Ammon's horn (tissue), 1 donor: ENCODE measurements at regions not wholly inside any gene's neighbourhood (a gene's known extent, or its start where the extent isn't known, plus 50 kb on each side); places are given as distances from the start of the nearest gene placed in this dataset.

ENCODE experiments used
- DNase-seq: peaks from one replicate; pipeline ENCODE4 v3.0.0-alpha.2; 2016; ENCODE audit warnings: low spot score

DNA sequence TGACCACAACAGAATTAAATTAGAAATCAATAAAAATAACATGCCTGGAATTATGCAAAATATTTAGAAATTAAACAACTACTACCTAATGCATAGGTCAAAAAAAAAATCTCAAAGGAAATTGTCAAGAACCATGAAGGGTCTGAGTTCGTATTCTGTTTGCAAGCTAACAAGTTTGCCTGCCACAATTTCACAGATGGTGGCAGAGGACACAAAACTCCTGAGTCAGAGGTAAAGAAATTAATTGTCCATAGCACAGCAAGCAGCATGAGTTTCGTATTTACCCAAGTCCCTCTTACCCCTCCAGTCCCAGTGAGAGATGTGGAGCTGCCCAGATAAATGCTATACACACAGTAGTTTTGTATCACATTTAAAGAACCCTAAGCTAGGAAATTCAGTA lies 675.9 kb downstream of the UQCRFS1 start:
- no peak for DNase-seq

DNA sequence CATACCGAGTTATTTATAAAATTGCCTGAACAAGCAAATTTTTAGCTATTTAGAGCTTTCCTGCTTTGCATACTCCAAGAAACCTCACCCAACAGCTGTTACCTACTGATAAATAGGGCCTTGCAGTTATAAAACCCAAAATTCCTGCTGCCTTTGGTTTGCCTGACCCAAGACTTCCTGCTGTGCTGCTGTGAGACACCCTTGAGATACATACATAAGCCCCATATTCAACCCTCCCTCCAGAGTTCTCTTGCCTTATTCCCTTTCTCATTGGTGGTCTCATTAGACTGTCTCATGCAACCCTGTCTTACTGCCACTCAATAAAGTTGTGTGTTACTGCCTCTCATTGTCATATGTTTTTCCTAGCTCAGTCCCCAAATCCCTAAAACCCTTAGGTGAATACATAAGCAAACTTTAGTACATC lies 677.6 kb downstream of the UQCRFS1 start:
- no peak for DNase-seq

DNA sequence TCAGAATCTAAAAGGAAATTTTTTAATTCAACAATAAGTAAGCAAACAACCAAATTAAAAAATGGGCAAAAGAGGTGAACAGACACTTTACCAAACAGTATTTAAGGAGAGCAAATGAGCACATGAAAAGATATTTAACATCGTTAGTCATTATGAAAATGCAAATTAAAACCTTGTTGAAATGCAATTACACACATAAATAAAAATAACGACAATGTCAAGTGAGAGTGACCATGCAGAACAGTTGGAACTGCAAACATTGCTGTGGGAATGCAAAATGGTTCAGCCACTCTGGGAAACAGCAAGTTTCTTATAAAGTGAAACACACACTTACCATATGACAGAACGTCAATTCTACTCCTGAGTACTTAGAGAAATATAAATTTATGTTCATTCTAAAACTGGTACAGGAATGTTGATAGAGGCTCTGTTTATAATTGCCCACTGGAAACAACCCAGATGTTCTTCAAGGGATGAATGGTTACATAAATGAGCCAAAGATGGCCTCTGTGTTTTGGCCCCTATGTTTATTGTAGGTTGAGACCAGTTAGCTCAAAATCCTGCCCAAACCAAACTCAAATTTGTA lies 678.1 kb downstream of the UQCRFS1 start:
- DNase-seq, result no peak

DNA sequence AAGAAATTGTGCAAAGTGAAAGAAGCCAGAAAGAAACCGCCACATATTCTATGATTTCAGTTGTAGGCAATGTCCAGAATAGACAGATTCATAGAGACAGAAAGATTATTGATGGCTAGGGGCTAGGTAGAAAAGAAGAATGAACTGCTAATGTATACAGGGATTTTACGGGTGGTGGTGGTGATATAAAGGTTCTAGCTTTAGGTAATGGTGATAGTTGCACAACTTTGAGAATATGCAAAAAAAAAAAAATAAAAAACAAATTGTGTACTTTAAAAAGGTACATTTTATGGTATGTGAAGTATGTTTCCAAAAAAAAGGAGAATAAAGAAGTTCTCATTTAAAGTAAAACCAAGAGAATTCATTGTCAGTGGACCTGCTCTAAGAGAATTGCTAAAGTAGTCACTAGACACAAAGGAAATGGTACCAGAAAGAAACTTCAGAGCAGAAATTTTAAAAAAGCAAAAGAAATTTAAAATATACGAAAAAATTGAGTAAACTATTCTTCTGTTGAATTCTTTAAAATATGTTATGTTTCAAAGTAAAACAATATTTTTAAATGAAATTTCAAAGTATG lies 680.1 kb downstream of the UQCRFS1 start:
- DNase-seq, result no peak

DNA sequence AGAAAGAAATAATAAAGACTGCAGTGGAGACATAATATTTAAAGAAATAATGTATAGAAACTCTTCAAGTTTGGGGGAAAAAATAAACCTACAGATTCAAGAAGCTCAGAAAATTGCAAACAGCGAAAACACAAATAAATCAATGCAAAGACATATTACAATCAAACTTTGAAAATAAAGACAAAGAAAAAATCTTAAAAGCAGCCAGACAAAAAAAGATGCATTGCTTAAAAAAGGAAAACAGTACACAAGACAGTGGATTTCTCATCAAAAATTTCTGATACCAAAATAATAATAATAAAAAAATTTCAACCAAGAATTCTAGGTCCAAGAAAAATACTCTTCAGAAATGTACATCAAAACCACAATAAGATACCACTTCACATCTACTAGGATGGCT lies 681.0 kb downstream of the UQCRFS1 start:
- no peak for DNase-seq

DNA sequence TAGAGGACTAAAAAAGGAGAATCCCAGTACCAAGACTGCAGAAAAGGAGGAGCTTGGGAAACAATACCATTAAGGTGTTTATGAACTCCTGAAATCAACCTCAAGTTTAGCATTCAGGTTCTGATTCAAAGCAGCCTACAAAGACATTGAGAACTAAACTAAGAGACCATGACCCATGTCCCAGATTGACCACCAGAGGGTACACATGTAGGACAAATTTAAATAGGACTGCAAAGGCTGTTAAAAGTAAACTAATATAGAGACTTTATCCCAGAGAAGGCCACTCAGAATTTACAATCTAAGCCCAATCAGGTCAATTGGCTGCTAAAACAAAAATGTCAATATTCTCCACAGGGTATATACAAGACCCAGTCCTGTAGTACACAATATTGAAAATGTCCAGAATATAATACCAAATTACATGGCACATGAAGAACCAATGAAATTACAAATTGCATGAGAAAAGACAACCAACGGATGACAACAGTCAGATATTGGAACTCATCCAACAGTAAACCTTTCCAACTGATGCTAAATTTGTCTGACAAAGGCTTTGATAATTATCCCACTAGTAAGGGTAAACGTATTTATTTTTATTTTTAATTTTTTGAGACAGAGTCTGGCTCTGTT lies 682.4 kb downstream of the UQCRFS1 start:
- no peak for DNase-seq

DNA sequence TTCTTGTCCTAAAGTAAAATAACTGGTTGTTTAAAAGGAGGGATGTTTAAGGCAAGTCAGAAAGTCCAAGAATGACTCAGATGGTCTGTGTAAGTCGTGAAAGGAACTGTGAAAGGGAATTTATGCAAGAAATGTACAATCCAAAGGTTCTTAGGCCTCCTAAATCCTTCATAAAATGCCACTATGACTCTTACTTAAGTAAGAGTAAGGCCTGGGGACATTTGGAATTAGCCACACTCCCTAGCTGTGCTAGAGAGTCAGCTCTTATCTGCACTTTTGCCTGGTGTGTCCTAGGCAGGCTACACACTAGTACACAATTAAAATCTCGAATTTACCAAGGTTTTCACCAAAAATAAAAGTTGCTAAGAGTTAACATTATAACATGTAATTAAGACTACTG lies 686.9 kb downstream of the UQCRFS1 start:
- no peak for DNase-seq

DNA sequence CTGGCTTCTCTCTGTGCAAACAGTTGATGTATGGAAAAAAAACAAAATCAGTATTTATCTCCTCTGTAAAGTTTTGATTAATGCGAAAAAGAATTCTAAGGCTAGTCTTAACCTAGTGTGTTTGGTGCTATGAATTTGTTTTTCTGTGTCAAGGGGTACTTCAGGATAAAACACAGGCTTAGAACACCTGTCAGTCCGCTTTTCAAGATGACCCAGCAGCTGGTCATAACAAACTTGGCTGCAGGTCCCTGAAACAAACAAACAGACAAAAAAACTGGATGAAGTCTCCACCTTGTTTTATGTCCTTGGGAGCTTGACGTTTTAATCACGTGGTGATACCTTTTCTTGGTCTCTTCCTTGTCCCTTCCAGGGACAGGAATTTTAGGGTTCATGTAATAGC lies 689.3 kb downstream of the UQCRFS1 start:
- no peak for DNase-seq

DNA sequence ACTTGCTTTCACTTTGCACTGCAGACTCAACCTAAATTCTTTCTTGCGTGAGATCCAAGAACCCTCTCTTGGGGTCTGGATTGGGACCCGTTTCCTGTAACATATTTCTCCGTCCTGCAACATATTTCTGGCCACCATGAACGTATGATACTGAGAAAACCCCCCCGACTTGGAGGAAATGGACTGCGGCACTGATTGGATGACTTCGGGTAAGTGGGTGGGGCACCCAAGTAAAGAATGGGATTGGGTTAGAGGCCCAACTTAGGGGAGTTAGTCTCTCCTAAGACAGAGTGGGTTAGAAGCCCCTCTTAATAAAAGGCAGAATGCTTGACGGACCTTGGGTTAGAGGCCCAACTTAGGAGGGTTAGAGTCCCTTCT lies 690.4 kb downstream of the UQCRFS1 start:
- DNase-seq, result no peak

DNA sequence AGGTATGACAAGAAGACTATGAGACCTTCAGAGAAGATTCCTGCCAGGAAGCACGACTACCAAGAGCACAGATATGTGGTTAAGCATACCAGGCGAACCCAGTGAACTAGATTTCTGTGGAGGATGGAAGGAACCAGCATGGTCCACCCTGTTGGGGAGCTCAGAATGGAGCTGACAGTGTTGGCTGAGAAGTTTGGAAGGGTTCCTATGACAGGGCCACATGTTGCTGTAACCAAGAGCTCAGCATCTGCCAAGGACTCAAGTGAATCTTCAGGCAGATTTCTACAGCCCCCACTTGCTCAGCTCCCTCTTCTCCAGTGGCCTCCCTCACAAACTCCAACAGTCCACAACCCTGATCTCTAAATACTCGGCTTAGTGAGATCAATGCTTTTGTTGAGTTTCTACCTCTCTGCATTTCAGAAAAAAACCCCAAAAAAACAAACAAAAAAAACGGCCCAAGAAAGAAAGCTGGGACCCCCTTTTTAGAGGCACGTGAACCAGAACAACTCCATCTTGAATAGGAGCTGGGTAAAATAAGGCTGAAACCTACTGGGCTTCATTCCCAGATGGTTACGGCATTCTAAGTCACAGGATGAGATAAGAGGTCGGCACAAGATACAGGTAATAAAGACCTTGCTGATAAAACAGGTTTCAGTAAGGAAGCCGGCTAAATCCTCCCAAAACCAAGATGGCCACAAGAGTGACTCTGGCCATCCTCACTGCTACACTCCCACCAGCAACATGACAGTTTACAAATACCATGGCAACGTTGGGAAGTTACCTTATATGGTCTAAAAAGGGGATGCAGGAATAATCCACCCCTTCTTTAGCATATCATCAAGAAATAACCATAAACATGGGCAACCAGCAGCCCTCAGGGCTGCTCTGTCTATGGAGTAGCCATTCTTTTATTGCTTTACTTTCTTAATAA lies 691.1 kb downstream of the UQCRFS1 start:
- DNase-seq, result no peak

DNA sequence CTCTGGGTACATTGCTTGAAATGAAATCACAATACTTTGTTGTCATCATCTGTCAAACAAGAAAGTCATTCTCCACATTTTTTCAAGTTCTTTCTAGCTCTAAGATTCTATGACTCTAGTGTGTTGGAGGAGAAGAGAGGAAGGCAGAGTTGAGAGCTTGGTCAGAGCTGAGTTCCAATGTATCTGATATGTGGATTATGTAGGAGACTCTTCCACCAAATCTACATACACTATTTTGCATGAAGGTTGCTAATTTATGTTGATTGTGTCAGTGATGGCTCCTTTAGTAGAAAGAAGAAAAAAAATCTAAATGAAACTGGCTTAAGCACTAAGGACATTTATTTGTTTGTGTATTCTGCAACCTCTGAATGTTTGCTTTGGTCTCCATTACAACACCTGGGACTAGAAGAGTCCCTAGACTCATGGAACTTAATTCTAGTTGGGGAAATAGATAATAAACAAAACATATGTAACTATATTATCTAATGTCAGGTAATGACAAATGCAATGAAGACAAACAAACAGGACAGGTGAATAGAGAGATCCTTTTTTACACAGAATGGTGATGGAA lies 691.9 kb downstream of the UQCRFS1 start:
- no peak for DNase-seq

DNA sequence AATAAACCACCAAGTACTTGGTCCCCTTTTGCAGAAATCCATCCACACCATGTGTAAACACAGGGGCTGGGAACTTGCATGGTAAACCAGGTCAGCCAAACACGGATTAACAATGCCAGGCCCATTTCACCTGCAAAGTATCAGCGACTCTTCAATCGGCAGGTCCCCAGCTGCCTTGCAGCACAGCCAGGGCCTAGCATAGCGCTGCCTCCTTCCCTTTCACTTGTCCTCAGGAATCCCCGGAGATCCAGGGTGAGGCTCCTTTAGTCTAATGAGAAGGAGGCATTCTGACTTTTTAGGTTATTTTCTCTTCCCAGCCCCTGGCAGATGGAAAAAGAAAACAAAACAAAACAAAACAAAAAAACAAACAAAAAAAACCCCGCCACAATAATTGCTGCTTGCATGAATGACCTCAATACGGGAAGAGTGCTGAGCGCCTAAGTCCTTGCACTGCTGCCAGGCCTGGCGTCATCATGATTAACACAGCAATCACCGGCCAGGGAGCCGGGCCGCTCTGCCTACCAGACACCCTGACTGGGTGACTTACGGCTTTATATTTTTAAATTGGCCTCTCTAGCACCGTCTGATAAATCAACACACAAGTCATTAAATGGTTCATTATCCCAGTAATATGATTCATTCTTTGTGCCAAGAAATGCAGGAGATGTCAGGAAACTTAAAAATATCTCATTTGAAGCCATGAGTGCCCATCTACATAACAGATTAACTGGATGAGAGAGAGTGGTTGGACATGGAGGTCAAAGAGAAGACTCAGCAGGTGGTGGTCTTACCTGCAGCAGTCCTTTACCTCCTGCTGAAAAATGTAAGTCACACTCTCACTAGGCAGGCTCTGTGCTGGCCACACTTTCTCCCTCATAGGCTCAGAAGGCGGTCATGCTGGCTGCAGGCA lies 692.7 kb downstream of the UQCRFS1 start:
- DNase-seq, result peak; percentile 34

DNA sequence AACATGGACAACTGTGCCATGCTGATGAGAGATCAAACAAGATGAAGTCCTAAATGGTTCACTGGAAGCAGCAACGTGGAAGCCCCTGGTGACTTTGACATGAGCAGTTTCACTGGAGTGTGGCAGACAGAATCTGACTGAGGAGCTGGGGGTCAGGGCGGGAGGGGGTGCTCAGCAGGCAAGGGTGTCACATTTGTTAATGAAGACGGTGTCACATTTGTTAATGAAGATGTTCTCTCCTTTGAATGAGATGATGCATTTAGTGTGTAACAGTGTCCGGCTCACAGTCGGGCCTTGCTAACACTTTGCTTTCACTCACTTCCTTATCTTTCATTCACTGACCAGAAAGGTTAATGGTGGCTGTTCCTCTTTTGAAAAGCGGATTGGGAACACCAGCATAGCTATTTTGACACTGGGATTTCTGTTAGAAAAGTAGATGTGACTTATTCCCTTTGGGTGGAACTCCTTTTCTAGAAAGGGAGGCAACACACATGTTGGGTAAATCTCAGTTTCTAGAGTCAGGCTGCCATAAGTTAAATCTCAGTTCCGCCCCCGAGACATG lies 693.7 kb downstream of the UQCRFS1 start:
- no peak for DNase-seq

DNA sequence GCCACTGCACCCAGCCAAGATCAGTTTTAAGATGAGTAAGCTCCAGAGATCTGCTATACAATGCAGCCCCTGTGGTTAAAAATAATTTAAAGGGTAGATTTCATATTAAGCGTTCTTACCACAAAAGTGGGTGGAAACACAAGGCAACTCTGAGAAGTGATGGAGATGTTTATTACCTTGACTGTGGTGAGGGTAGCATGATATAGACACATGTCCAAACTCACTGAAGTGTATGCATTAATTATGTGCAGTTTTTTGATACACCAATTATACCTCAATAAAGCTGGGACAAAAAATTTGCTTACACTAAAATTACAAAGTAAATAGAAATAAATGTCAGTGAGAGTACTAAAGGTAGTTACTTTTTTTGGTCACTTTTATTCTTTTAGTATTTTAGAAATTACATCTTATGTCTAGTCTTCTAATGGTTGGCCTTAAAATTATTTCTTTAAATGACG lies 696.5 kb downstream of the UQCRFS1 start:
- no peak for DNase-seq

DNA sequence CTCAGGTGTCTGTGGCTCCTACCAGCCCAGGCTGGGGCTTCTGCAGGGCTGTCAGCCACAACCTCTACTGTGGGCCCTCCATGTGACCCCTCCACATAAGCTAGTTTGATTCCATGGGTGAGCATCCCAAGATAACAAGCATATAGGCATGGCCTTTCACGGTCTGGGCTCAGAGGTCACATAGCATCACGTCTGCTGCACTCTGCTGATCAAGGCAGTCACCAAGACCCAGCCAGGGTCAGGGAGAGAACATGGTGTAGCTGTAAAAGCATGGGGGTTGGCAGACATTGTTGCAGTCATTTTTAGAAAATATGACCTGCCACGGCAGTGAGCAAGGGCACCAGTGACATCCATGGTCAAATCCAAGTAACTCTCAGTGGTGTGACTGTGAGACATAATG lies 698.8 kb downstream of the UQCRFS1 start:
- no peak for DNase-seq

DNA sequence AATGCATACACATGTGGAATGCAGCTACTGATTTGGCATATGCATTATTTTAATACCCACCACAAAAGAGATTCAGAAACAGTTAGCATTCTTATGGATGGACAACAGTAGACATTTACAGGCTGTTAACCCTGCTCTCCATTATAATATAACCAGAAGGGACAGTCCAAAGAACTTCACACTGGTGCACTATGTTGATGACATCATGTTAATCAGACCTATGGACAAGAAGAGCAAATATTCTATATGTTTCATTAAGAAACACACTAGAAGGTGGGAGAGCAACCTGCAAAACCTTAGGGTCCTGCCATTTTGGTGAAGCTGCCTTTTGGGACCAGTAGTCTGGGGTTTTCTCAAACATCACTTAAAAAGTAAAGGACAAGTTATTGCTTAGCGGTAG lies 701.3 kb downstream of the UQCRFS1 start:
- no peak for DNase-seq

DNA sequence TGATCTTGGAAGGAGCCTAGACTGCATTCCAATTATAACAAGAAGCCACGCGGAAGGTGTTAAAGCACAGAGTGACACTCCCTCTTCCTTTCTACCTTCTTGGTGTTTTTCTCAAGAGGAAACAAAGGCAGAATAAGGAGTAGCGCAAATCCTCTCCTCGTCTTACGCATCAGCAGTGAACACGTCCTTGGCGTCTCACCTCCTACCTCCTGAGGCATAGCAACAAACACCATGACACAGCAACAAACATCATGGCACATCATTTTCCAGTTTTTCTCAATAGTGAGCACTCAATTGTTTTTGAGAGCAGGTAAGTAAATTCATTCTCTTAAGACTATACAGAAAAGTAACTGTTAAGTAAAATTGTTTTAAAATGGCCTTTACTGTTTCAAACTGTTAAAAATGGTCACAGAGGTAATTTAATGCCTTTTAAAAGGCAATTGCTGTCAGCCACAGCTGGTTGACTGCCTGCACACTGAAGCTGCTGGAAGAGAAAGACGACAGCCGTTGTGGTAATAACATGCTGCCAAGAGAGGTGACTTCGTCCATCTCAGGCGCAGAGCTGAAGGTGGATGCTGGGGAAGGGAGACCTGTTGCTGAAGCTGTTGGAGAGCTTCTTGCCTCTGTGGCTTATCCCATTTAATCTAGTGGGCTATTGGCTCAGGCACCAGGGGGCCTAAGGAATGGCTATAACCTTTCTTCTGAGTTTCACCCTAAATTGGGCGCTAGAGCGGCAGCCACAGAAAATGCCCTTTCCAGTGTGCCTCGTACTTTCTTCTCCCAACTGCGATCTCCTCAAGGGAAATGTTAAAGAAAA lies 703.7 kb downstream of the UQCRFS1 start:
- no peak for DNase-seq

DNA sequence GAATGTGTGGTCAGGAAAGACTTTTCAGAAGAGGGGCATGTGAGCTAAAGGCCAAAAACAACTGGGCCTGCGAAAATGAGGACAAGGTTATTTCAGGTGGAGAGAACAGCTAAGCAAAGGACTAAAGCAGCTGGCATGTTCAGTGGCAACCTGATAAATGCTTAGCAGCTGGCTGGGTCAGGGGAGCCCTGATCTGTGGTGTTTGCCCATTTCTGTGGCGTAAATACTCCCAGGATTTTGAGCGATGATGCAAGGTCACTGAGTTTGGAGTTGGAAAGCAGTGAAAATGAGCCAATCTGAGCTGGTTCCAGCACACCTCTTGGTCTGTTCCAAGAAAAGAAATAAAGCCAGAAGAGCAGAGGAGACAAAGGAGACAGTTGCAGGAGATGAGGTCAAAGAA lies 704.3 kb downstream of the UQCRFS1 start:
- no peak for DNase-seq

DNA sequence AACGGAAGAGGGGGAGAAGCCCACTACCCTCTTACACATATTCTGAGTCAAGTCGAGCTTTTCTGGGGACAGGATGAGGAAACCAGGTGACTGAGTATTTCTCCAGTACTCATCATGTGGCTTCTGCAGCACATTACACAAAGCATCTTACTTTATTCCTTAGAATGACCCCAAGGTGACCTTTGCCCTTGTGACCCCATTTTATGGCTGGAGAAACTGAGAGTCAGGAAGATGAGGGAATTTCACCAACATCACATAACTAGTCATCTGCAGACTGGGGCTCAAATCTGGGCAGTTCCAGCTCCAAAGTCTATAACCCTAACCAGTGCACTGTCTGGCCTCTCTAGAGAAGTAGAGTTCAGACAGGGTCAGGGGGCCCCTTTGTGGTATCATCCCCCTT lies 707.0 kb downstream of the UQCRFS1 start:
- DNase-seq, result no peak

DNA sequence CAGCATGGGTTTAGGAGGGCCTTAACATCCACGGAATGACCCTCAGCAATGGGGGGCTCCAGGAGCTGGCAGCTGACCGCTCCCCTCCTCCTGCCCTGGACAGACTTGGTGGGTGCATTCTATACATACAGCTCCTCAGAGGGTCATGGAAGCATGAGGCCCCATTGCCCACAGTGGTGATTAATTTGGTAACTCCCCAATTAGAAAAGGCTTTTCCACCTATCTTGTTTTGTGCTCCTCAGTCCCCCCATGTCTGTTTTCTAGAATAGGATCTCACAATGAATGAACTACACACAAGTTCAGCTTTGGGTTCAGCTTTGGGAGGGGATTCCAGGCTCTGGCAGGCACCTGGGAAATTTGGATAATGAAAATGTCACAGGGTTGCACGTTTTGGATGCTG lies 707.8 kb downstream of the UQCRFS1 start:
- DNase-seq, result no peak
